HCT116 (cell line): ENCODE measurements at regions not wholly inside any gene's neighbourhood (a gene's known extent, or its start where the extent isn't known, plus 50 kb on each side); places are given as distances from the start of the nearest gene placed in this dataset.

ENCODE experiments used
- MAX ChIP-seq: IDR thresholded peaks from 2 replicates; pipeline ENCODE4 v1.6.1; 2012
- ZBTB33 ChIP-seq: IDR thresholded peaks from 2 replicates; pipeline ENCODE4 v1.6.1; 2011; ENCODE audit warnings: mild to moderate bottlenecking, low read length, moderate library complexity; ENCODE audit not compliant: insufficient replicate concordance; ENCODE audit errors: extremely low read depth
- ZNF274 ChIP-seq: fragments of 200-500 bp; sonication (Bioruptor generic); IDR thresholded peaks from 2 replicates; pipeline ENCODE4 v1.6.1; 2014; ENCODE audit warnings: mild to moderate bottlenecking, low read depth, low read length, inconsistent platforms

GRCh38 chr14:30507209-30507608 lies 51.7 kb upstream of the G2E3 start:
- TF ChIP-seq ZNF274 = no peak
- TF ChIP-seq MAX = no peak
- TF ChIP-seq ZBTB33 = no peak
